Spleen (tissue), 11 donors: ENCODE measurements at regions not wholly inside any gene's neighbourhood (a gene's known extent, or its start where the extent isn't known, plus 50 kb on each side); places are given as distances from the start of the nearest gene placed in this dataset.
A peak's percentile ranks its signal among the peaks of the same experiment; 100 is the strongest.
"Not testable (repeated sequence)": the region's sequence is repeated elsewhere in the genome, so short reads cannot be mapped to it uniquely, and the experiment has no call there.

Experiments used
- DNase-seq: peaks from one replicate; pipeline ENCODE4 v3.0.0-alpha.2; 2020
- H3K27ac ChIP-seq, 8 donors: fragments of 200-600 bp; sonication (generic) in 7 of 8; 1 replicate in 4 of 8; 2 replicates in 4 of 8; pipeline versions ENCODE4 v1.5.0 to v1.8.0; 2016 to 2021; ENCODE audit warnings: inconsistent platforms in 4 of 8, mild to moderate bottlenecking in 4 of 8, moderate library complexity in 1 of 8
- H3K27me3 ChIP-seq, 7 donors: fragments of 200-600 bp; sonication (generic) in 6 of 7; replicated peaks in 1 of 7; 1 replicate in 4 of 7; 2 replicates in 3 of 7; pipeline versions ENCODE4 v1.5.0 to v1.8.0; 2016 to 2021; ENCODE audit warnings: inconsistent platforms in 3 of 7, mild to moderate bottlenecking in 1 of 7
- H3K36me3 ChIP-seq, 6 donors: fragments of 200-600 bp; sonication (generic) in 5 of 6; 1 replicate in 4 of 6; 2 replicates in 2 of 6; pipeline versions ENCODE4 v1.5.0 to v1.8.0; 2016 to 2021; ENCODE audit warnings: inconsistent platforms in 2 of 6
- H3K4me1 ChIP-seq, 6 donors: fragments of 200-600 bp; sonication (generic) in 5 of 6; 1 replicate in 3 of 6; 2 replicates in 3 of 6; pipeline versions ENCODE4 v1.5.0 to v1.8.0; 2016 to 2021; ENCODE audit warnings: inconsistent platforms in 3 of 6
- H3K4me3 ChIP-seq, 8 donors: fragments of 200-600 bp; sonication (generic) in 7 of 8; 1 replicate in 4 of 8; 2 replicates in 4 of 8; pipeline versions ENCODE4 v1.5.0 to v1.8.0; 2016 to 2021; ENCODE audit warnings: inconsistent platforms in 4 of 8, mild to moderate bottlenecking in 4 of 8, moderate library complexity in 2 of 8
- H3K9me3 ChIP-seq, 8 donors: fragments of 200-600 bp; sonication (generic) in 7 of 8; 1 replicate in 4 of 8; 2 replicates in 4 of 8; pipeline versions ENCODE4 v1.5.0 to v1.8.0; 2016 to 2021; ENCODE audit warnings: inconsistent platforms in 4 of 8
- POLR2A ChIP-seq, 3 donors: fragments of 450-650 bp; IDR thresholded peaks; one replicate each; pipeline ENCODE4 v1.5.1; 2017; ENCODE audit warnings: antibody characterized with exemption in 3 of 3, mild to moderate bottlenecking in 1 of 3
- POLR2AphosphoS5 ChIP-seq, 3 donors: sonication (generic); formaldehyde crosslinking; IDR thresholded peaks; one replicate each; pipeline ENCODE4 v1.5.1; 2017; ENCODE audit warnings: antibody characterized with exemption in 3 of 3
- WGBS, 5 donors: extraction: QIAGEN DNeasy Blood & Tissue Kit in 3 of 5; methylation state at CpG; one replicate each; pipeline versions ENCODE4 v1.1.5 to v1.1.7; 2013 to 2018; 5-methylcytosine and 5-hydroxymethylcytosine counted together
- intact Hi-C: fragments of 100-400 bp; cut with DNase I; formaldehyde crosslinking; loops from one replicate; pipeline ENCODE4 v1.15.0; 2023; ENCODE audit warnings: low total_unique reads
- TF ChIP-seq, protein P1 (sequence below), 11 experiments: fragments of 200-600 bp in 7 of 11; fragments of 450-650 bp in 4 of 11; sonication (generic) in 4 of 11; IDR thresholded peaks in 8 of 11; conservative IDR thresholded peaks in 3 of 11; 1 replicate in 7 of 11; 2 replicates in 4 of 11; pipeline versions ENCODE4 v1.4.0 to v1.8.0; 2016 to 2021; ENCODE audit warnings: antibody characterized with exemption in 11 of 11, inconsistent platforms in 4 of 11, mild to moderate bottlenecking in 1 of 11
- donor health status: healthy with polysubstance abuse.
- donor health status: DM: no; HTN: no; CAD: no; lungs with moderate emphysema.
- donor health status: DM: no; HTN: no; CAD: no.
- donor health status: Bipolar disorder and iron deficiency.
- donor health status: healthy.
- donor health status: DM: no; HTN: no; CAD: no.
- donor health status: DM: yes; HTN: yes; CAD: no.

GRCh38 chr3:75235631-75236030, 428.5 kb upstream of the FRG2C start:
- no peaks in the 10 kb centered on the region for H3K4me1 ChIP-seq
- TF ChIP-seq, protein P1, sequence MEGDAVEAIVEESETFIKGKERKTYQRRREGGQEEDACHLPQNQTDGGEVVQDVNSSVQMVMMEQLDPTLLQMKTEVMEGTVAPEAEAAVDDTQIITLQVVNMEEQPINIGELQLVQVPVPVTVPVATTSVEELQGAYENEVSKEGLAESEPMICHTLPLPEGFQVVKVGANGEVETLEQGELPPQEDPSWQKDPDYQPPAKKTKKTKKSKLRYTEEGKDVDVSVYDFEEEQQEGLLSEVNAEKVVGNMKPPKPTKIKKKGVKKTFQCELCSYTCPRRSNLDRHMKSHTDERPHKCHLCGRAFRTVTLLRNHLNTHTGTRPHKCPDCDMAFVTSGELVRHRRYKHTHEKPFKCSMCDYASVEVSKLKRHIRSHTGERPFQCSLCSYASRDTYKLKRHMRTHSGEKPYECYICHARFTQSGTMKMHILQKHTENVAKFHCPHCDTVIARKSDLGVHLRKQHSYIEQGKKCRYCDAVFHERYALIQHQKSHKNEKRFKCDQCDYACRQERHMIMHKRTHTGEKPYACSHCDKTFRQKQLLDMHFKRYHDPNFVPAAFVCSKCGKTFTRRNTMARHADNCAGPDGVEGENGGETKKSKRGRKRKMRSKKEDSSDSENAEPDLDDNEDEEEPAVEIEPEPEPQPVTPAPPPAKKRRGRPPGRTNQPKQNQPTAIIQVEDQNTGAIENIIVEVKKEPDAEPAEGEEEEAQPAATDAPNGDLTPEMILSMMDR (IDR thresholded peaks at IDR 0.05 in 8 of 11, conservative IDR thresholded peaks at IDR 0.05 in 3 of 11) = no peak
- no peak for TF ChIP-seq POLR2A (IDR thresholded peaks at IDR 0.05)
- TF ChIP-seq POLR2AphosphoS5 (IDR thresholded peaks at IDR 0.05) = no peak
- no peaks in the 10 kb centered on the region for H3K27me3 ChIP-seq
- intact Hi-C loops = no loop called here
- no peak overlapping the region for H3K27ac ChIP-seq
- H3K4me3 ChIP-seq = no peak overlapping the region
- no peaks in the 10 kb centered on the region for H3K9me3 ChIP-seq
- no peak for DNase-seq
- WGBS, 5 donors = 76 to 89% (median 85%) methylated on average over 4 of the region's 4 CpGs
- H3K36me3 ChIP-seq = no peaks in the 10 kb centered on the region

GRCh38 chr3:75237053-75237452, 427.1 kb upstream of the FRG2C start:
- Histone ChIP-seq H3K36me3 (no peaks in the 10 kb centered on the region), H3K4me3 (no peak overlapping the region), H3K27me3 (no peaks in the 10 kb centered on the region), H3K4me1 (no peaks in the 10 kb centered on the region), H3K27ac (no peak overlapping the region), H3K9me3 (no peaks in the 10 kb centered on the region)
- TF ChIP-seq, protein P1 (IDR thresholded peaks at IDR 0.05 in 8 of 11, conservative IDR thresholded peaks at IDR 0.05 in 3 of 11) = no peak
- no peak for TF ChIP-seq POLR2A (IDR thresholded peaks at IDR 0.05)
- TF ChIP-seq POLR2AphosphoS5 (IDR thresholded peaks at IDR 0.05) = no peak
- no peak for DNase-seq
- intact Hi-C loops = no loop called here
- WGBS, 5 donors = 91 to 96% (median 94%) methylated on average over 1 of the region's 1 CpG

GRCh38 chr3:75237477-75237876, 426.7 kb upstream of the FRG2C start:
- Histone ChIP-seq H3K36me3 (no peaks in the 10 kb centered on the region), H3K4me1 (no peaks in the 10 kb centered on the region), H3K9me3 (no peaks in the 10 kb centered on the region), H3K27me3 (no peaks in the 10 kb centered on the region), H3K27ac (no peak overlapping the region), H3K4me3 (no peak overlapping the region)
- intact Hi-C loops = no loop called here
- WGBS, 5 donors = 61 to 83% (median 76%) methylated on average over 3 of the region's 3 CpGs
- TF ChIP-seq, protein P1 (IDR thresholded peaks at IDR 0.05 in 8 of 11, conservative IDR thresholded peaks at IDR 0.05 in 3 of 11) = no peak
- TF ChIP-seq POLR2AphosphoS5 (IDR thresholded peaks at IDR 0.05) (no peak), POLR2A (IDR thresholded peaks at IDR 0.05) (no peak)
- no peak for DNase-seq

GRCh38 chr3:75241226-75241962, 422.7 kb upstream of the FRG2C start:
- H3K27me3 ChIP-seq, DNase-seq, H3K36me3 ChIP-seq, intact Hi-C loops, H3K9me3 ChIP-seq, H3K4me1 ChIP-seq: not testable (repeated sequence)
- Histone ChIP-seq H3K27ac (peak overlapping the region in 4 of 8 donors; percentile 1 to 51 (median 32)), H3K4me3 (peak overlapping the region in 1 of 8 donors; percentile 1)
- 23 to 37% (median 29%) methylated on average over 5 of the region's 5 CpGs for WGBS, 5 donors
